ENCODE measurements at regions not wholly inside any gene's neighbourhood (a gene's known extent, or its start where the extent isn't known, plus 50 kb on each side); places are given as distances from the start of the nearest gene placed in this dataset.
A peak's percentile ranks its signal among the peaks of the same experiment; 100 is the strongest.

GRCh38 chr6:151701911-151702562, 105.4 kb upstream of the ESR1 start:
- DNase-seq (ENCODE audit: low read depth, low spot score) = no peak

DNA sequence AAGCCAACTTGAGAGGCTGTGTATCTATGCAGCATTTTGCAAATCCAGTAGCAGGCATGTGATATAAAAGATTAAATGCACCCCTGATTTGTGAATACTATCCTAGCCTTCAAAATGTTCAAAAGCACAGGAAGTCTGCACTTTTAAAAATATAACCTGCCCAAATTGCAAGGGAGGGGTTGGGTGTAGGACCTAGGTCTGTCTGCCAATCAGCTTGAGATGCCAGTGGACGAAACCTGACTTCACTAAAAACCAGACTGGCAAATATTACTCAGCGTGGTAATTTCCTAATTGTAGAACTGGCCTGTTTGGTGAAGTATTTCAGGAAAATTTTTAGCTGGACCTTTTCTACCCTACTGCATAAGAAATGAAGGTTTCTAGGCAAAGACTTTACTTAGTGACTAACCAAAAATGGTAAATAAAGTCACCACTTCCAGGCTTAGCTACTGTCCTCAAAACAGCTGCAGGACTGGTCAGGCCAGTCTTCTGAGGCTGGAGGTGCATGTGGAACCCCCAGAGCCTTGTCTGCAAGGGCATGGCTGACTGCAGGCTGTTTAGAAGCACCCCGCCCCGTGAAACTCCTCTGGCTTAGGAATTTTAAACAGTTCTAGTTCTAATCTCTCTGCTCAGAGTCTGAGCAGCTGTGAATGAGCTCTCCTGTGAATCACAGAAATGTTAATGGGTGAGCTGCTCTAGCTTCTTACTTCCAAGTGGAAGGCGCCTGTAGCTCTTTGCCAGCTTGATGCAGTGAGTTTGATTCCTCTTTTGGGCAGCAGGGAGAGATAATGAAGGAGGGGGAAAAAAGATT, 104.4 kb upstream of the ESR1 start:
- DNase-seq (ENCODE audit: low read depth, low spot score) = no peak

DNA sequence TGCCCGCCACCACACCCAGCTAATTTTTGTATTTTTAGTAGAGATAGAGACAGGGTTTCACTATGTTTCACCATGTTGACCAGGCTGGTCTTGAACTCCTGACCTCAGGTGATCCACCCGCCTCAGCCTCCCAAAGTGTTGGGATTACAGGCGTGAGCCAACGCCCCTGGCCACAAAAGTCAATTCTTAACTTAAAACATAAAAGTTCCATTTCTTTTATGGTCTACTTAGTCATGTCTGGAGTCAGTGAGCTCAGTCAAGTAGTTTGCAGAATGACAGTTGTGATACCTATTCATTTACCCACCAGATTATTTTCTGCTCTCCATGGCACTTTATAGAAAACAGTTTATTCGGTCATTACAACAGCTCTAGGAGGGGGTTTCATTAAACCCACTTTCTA, 103.1 kb upstream of the ESR1 start:
- DNase-seq (ENCODE audit: low read depth, low spot score) = no peak

GRCh38 chr6:151705993-151706733, 101.3 kb upstream of the ESR1 start:
- no peak for DNase-seq (ENCODE audit: low read depth, low spot score)

- no peak for DNase-seq (ENCODE audit: low read depth, low spot score)
These were observed 98.2 kb upstream of the ESR1 start for GRCh38 chr6:151709329-151709728.

DNA sequence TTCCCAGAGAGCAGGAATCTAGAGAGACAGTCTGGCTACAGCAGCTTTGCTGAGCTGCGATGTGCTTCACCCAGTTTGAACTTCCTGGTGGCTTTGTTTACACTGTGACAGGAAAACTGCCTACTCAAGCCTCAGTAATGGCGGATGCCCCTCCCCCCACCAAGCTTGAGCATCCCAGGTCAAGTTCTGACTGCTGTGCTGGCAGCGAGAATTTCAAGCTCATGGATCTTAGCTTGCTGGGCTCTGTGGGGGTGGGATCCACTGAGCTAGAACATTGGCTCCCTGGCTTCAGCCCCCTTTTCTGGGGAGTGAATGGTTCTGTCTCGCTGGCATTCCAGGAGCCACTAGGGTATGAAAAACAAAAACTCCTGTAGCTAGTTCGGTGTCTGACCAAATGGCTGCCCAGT, 91.0 kb upstream of the ESR1 start:
- no peak for DNase-seq (ENCODE audit: low read depth, low spot score)

- no peak for DNase-seq (ENCODE audit: low read depth, low spot score)
These were observed 88.4 kb upstream of the ESR1 start for GRCh38 chr6:151719070-151719469.

DNA sequence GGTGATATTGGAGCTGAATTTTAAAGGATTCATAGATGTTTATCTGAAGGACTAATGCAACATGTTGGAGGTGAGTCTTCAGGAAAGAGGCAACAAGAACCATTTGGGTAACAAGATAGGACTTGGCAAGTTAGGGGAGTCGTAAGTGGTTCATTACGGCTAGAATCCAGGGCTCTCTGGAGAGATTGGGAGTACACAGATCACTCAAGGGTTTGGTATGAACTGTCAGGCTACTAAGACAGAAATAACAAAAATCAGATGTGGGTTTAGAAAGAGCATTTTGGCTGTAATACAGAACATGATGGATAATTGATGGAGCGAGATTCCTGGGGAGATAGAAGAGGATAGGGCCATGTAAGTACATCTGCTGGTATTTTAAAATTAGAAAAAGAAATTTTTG, 86.3 kb upstream of the ESR1 start:
- no peak for DNase-seq (ENCODE audit: low read depth, low spot score)

DNA sequence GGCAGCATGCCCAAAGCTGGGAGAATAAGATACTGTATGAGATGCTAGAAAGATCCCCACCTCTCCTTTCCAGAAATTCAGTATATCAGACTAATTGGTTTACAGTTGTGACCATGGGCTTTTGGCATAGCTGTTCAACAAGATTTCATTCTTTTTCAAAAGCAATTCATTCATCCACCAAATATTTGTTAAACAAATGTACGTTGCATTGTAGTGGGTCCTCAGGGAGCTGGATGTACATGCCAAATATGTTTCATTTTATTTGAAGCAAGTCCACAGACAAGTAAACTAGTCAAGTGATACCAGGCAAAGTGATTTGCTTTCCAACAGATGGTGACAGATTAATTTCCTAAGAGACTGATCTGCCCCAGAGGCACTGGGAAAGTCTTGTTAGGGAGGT, 85.8 kb upstream of the ESR1 start:
- DNase-seq (ENCODE audit: low read depth, low spot score) = no peak

DNA sequence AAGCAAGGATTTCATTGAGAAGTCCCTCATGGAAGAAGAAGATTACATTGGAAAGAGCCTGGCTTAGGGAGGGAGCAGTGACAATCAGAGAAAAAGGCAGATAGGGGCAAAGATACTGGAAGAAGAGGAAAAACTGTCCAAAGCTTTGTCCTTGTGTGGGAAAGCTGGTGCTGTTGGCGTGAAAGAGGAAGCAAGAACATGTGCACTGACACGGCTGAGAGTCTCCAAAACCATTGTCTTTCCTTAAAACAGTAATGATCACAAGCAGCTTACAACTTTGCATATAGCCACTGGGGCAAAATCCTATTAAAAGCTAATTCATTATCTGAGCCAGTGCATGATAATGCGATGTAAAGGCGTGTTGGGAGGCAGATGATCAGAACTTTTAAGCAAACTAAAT, 85.1 kb upstream of the ESR1 start:
- no peak for DNase-seq (ENCODE audit: low read depth, low spot score)

DNA sequence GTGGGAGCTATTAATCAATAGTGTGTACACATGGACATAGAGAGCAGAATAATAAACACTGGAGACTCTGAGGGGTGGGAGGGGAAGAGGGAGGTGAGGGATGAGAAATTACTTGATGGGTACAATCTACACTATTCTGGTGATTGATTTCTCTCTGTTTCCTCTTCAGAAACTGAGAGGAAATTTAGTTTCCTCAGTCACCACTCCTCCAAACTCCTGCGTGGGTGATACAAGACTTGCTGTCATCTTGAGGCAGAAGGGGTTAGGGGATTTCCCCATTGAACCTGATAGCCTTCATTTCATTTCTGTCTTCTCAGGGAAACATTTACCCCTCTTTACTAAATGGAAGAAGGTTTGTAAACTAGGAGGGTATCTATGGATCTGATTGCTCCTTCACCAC, 84.3 kb upstream of the ESR1 start:
- peak; percentile 17 for DNase-seq (ENCODE audit: low read depth, low spot score)

DNA sequence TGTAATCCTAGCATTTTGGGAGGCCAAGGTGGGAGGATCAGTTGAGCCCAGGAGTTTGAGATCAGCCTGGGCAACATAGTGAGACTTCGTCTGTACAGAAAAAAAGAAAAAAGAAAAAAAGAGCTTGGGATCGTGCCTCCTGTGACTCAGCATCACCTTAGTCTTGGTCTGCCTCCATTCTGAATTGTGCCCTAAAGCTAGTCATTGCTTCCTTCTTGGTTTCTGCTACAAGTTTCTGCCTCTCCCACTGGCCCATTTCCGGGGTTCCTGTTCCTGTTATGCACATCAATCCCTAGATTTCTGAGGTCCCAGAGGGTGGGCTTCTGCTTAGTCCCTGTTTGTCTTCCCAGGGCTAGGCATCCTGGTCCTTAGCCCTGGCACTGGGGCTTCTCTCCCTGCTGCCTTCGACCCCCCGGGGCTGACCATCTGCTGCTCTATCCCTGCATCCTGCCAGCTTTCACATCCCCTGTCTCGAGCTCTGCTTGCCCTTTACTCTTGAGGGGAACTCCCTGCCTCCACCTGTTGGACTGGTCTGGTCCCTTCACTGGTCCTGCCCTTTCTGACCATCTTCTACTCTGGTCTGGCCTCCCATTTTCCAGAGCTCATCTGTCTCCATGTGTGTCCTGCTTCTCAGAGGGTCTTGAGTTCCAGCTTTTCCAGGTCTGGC, 77.5 kb upstream of the ESR1 start:
- DNase-seq (ENCODE audit: low read depth, low spot score) = no peak

GRCh38 chr6:151730496-151730870, 77.0 kb upstream of the ESR1 start:
- DNase-seq (ENCODE audit: low read depth, low spot score) = no peak

DNA sequence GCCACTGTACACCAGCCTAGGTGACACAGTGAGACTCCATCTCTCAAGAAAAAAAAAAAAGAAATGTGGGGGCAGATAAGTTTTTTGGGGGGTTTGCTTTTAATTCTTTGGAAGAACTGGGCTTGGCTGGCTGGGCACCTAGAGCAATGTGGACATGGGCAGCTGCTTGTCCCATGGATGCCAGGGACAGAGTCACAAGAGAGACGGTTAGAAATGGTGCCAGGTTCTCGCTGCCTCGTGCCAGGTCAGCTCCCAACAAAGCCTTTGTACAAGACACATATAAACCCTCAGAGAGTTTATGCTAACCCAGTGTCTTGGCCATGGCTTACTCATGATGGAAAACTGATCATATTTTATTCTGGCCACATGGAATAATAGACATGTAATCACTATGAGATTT, 76.2 kb upstream of the ESR1 start:
- no peak for DNase-seq (ENCODE audit: low read depth, low spot score)

- DNase-seq (ENCODE audit: low read depth, low spot score) = no peak
These were observed 73.7 kb upstream of the ESR1 start for GRCh38 chr6:151733680-151734320.

DNA sequence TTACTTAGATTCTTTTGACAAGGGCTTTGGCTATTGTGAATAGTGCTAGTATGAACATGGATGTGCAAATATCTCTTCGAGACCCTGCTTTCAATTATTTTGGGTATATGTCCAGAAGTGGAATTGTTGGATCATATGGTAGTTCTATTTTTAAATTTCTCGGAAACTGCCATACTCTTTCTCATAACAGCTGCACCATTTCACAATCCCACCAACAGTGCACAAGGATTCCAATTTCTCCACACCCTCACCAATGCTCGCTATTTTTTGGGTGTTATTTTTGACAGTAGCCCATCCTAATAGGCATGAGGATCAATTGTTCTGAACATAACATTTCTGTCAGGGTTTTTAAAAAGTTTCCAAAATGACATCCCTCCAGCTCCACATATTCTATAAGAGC, 69.2 kb upstream of the ESR1 start:
- DNase-seq (ENCODE audit: low read depth, low spot score) = no peak

DNA sequence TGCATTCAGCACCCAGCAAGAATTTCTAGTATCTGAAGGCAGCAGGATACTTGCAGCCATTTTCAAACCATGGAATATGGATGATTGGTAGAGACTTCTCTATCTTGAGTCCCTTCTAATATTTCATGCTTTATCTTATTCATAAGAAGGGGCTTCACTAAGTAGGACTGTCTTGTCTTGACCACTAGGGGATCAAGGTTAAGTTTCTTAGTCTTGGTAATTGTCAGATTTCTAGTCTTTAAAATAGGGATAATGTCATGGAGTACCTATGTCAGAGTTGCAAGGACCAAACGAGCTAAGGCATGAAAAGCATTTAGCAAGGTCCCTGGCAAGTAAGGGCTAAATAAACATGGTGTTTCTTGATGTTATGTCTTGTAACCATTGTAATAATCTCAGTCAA, 68.5 kb upstream of the ESR1 start:
- no peak for DNase-seq (ENCODE audit: low read depth, low spot score)

DNA sequence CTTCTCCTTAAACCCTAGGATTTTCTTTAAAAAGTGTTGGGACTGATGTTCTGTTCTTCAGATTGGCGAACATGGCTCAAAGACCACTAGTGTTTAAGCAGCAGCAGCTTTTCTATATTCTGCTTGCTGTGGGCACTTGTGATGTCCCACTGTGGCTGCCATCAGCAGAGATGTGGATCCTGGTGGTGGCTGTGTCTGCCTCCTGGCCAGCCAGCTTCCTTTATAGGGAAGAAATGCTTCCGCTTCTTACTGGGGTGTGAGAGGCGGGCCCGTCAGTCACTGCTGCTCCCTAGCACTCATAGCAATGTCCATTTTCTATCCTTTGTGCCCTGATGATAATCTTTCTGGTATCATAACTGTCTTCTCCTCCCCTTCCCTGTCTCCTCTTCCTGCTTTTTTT, 66.7 kb upstream of the ESR1 start:
- no peak for DNase-seq (ENCODE audit: low read depth, low spot score)

DNA sequence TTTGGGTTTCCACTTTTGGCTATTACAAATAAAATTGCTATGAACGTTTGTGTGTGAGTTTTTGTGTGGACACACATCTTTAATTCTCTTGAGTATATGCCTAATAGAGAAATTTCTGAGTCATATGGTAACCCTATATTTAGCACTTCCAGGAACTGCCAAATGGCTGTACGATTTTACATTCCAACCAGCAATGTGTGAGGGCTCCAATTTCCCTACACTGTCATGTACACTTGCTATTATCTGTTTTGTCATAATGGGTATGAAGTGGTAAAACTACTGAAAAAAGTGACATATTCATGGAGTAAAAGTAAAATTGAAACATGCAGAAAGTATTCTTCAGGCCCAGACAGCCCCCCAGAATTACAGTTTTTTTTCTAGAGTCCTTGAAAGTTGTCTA, 59.6 kb upstream of the ESR1 start:
- no peak for DNase-seq (ENCODE audit: low read depth, low spot score)

DNA sequence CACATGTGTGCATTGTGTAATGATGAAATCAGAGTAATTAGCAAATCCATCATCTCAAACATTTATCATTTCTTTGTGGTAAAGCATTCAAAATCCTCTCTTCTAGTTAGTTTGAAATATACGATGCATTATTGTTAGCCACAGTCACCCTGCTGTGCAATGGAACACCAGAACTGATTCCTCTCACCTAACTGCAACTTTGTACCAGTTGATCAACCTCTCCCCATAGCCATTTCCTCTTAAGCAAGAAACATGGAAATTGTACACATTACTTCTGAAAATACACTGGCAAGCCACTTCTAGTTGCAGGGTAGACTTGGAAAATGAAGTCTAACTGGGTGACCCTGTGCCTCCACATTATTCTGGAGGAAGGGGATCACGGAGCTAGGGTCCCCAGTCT, 58.1 kb upstream of the ESR1 start:
- no peak for DNase-seq (ENCODE audit: low read depth, low spot score)

- no peak for DNase-seq (ENCODE audit: low read depth, low spot score)
These were observed 53.9 kb upstream of the ESR1 start for GRCh38 chr6:151753581-151753980.

DNA sequence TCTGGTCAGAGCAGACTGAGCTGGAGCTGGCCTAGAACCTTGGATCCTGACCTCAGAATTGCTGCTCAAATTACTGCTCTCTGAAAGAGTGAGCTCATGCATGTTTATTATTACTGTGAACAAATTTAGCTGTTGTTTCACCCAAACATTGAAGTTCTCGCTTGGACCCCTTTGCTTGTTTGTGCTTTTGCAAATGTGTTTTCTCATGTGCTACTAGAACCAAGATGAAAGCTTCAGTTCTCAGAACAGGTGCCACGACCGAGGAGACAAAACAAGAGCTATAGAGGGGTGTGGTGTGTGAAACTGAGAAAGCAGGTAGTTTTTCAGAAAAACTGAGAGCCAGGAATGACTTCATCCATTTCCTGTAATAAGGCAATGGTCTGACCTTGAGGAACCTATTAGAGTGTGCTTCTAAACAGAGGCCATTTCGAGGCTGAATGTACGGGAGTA, 50.0 kb upstream of the ESR1 start:
- no peak for DNase-seq (ENCODE audit: low read depth, low spot score)
